Heart left ventricle (tissue), 13 donors: ENCODE measurements at regions not wholly inside any gene's neighbourhood (a gene's known extent, or its start where the extent isn't known, plus 50 kb on each side); places are given as distances from the start of the nearest gene placed in this dataset.
"Not testable (repeated sequence)": the region's sequence is repeated elsewhere in the genome, so short reads cannot be mapped to it uniquely, and the experiment has no call there.

Source experiments
- CTCF ChIP-seq, 12 donors: fragments of 200-600 bp; sonication (generic) in 4 of 12; IDR thresholded peaks; one replicate each; pipeline versions ENCODE4 v1.5.0 to v1.8.0; 2018 to 2022; ENCODE audit warnings: antibody characterized with exemption in 12 of 12, mild to moderate bottlenecking in 5 of 12
- POLR2A ChIP-seq, 2 donors: fragments of 450-650 bp; IDR thresholded peaks; one replicate each; pipeline ENCODE4 v1.6.1; 2017; ENCODE audit warnings: antibody characterized with exemption in 2 of 2, mild to moderate bottlenecking in 2 of 2, moderate library complexity in 2 of 2
- donor health status: ischemic (EF 13 %, LVEDD 7.1; RV severe dilation, severe dysfunction).
- donor health status: DM: no; HTN: yes; CAD: no.
- donor health status: DM: no; HTN: no; CAD: no.
- donor health status: ischemic (EF 25% LVEDD 6.9; RV normal size, moderate dysfunction).
- donor health status: ischemic (EF 25% LVEDD 5.7; RV mildly dilated, moderate dysfunction).
- donor health status: ischemic (EF 35%, LVEDD 5.7; RV mildly dilated, moderate dysfunction).
- donor health status: nonischemic (EF 11% LVEDD 7.7; RV severe dilation, severe dysfunction).
- donor health status: DM: yes; HTN: yes; CAD: no.
- donor health status: PGD.
- donor health status: ischemic (EF 29% LVEDD 5.4; RV normal size, mild dysfunction).
- donor health status: nonischemic (EF 23%, LVEDD 6.1; RV moderate dilation, normal function).

DNA sequence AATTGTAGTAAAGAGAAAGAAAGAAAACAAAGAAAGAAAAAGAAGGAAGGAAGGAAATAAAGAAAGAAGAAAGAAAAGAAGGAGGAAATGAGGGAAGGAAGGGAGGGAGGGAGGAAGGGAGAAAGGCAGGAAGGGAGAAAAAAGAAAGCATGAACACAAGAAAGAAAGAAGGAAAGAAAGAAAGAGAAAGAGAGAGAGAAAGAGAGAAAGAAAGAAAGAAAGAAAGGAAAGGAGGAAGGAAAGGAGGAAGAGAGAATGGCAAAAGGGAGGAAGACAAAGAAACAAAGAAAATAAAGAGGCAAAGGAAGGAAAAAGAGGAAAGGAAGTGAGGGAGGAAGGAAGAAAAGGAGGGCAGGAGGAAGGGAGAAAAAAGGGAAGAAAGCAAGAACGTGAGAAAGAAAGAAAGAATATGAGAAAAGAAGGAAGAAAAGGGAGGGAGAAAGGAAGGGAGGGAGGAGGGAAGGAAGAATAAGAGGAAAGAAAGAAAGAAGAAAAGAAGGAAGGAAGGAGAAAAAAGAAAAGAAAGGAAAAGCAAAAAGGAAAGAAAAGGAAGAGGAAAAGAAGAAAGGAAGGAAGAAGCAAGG, 2775.4 kb downstream of the RPIA start:
- TF ChIP-seq CTCF, POLR2A (IDR thresholded peaks at IDR 0.05): not testable (repeated sequence)
